ENCODE measurements at regions not wholly inside any gene's neighbourhood (a gene's known extent, or its start where the extent isn't known, plus 50 kb on each side); places are given as distances from the start of the nearest gene placed in this dataset.

- H3K27ac ChIP-seq (ENCODE audit: low read depth, low read length, severe bottlenecking), result no peak overlapping the region
- WGBS, 2 experiments (ENCODE audit: insufficient coverage in 2 of 2), result 88 to 100% methylated on average over 1 to 4 of the region's 12 CpGs
- no peak overlapping the region for H3K4me3 ChIP-seq (ENCODE audit: extremely low read depth, insufficient read depth, low read length, poor library complexity, severe bottlenecking)
Observed at GRCh38 chr11:45538363-45538762, 127.1 kb downstream of the CHST1 start.

GRCh38 chr11:45537614-45538013, 127.8 kb downstream of the CHST1 start:
- Histone ChIP-seq H3K4me1 (ENCODE audit: control insufficient read depth, insufficient read depth, low read length, poor library complexity, severe bottlenecking) (no peaks in the 10 kb centered on the region), H3K9me3 (ENCODE audit: control insufficient read depth, low read length) (no peaks in the 10 kb centered on the region), H3K27ac (ENCODE audit: low read depth, low read length, severe bottlenecking) (no peak overlapping the region), H3K36me3 (ENCODE audit: control insufficient read depth, insufficient read depth, low read length) (no peaks in the 10 kb centered on the region), H3K4me3 (ENCODE audit: extremely low read depth, insufficient read depth, low read length, poor library complexity, severe bottlenecking) (no peak overlapping the region)
- 79 to 94% methylated on average over 2 of the region's 3 CpGs for WGBS, 2 experiments (ENCODE audit: insufficient coverage in 2 of 2)

More at GRCh38 chr11:45538363-45538762, 127.1 kb downstream of the CHST1 start:
- Histone ChIP-seq H3K36me3 (ENCODE audit: control insufficient read depth, insufficient read depth, low read length) (no peaks in the 10 kb centered on the region), H3K9me3 (ENCODE audit: control insufficient read depth, low read length) (no peaks in the 10 kb centered on the region), H3K4me1 (ENCODE audit: control insufficient read depth, insufficient read depth, low read length, poor library complexity, severe bottlenecking) (no peaks in the 10 kb centered on the region)

GRCh38 chr11:45535033-45535432, 130.4 kb downstream of the CHST1 start:
- no peak overlapping the region for H3K4me3 ChIP-seq (ENCODE audit: extremely low read depth, insufficient read depth, low read length, poor library complexity, severe bottlenecking)
- WGBS, 2 experiments (ENCODE audit: insufficient coverage in 2 of 2), result 60% methylated on average over 1 of the region's 1 CpG; no CpG with 5 or more reads in 1 of the 2 experiments
- no peaks in the 10 kb centered on the region for H3K9me3 ChIP-seq (ENCODE audit: control insufficient read depth, low read length)
- no peak overlapping the region for H3K27ac ChIP-seq (ENCODE audit: low read depth, low read length, severe bottlenecking)
- no peaks in the 10 kb centered on the region for H3K36me3 ChIP-seq (ENCODE audit: control insufficient read depth, insufficient read depth, low read length)
- H3K4me1 ChIP-seq (ENCODE audit: control insufficient read depth, insufficient read depth, low read length, poor library complexity, severe bottlenecking), result no peaks in the 10 kb centered on the region

- no peak overlapping the region for H3K4me3 ChIP-seq (ENCODE audit: extremely low read depth, insufficient read depth, low read length, poor library complexity, severe bottlenecking)
- no peaks in the 10 kb centered on the region for H3K4me1 ChIP-seq (ENCODE audit: control insufficient read depth, insufficient read depth, low read length, poor library complexity, severe bottlenecking)
- no peak overlapping the region for H3K27ac ChIP-seq (ENCODE audit: low read depth, low read length, severe bottlenecking)
- 87 to 95% methylated on average over 5 of the region's 5 CpGs for WGBS, 2 experiments (ENCODE audit: insufficient coverage in 2 of 2)
- no peaks in the 10 kb centered on the region for H3K9me3 ChIP-seq (ENCODE audit: control insufficient read depth, low read length)
- H3K36me3 ChIP-seq (ENCODE audit: control insufficient read depth, insufficient read depth, low read length), result no peaks in the 10 kb centered on the region
Observed at GRCh38 chr11:45534132-45534531, 131.3 kb downstream of the CHST1 start.

DNA sequence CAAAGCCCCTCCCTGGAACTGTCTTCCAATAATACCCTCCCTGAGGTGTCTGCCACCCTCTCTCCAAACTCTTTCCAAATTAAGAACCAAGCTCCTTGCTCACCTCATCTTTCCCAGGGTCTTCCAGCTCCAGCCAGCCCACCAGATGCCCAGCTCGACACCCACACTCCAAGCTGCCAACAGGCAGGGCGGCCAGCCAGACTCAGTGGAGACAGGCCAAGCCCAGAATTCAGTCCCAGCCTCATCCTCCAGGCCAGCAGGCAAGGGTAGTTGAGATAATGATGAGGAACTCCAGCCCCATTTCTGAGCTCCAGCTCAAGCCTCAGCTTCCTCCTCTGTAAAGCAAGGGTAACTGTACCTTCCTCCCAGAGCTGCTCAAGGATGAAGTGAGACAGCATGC, 132.9 kb downstream of the CHST1 start:
- H3K36me3 ChIP-seq (ENCODE audit: control insufficient read depth, insufficient read depth, low read length), result no peaks in the 10 kb centered on the region
- H3K4me3 ChIP-seq (ENCODE audit: extremely low read depth, insufficient read depth, low read length, poor library complexity, severe bottlenecking), result no peak overlapping the region
- 80 to 100% methylated on average over 1 to 2 of the region's 2 CpGs for WGBS, 2 experiments (ENCODE audit: insufficient coverage in 2 of 2)
- H3K4me1 ChIP-seq (ENCODE audit: control insufficient read depth, insufficient read depth, low read length, poor library complexity, severe bottlenecking), result peaks cover 3% of the 10 kb centered on the region
- H3K27ac ChIP-seq (ENCODE audit: low read depth, low read length, severe bottlenecking), result no peak overlapping the region
- H3K9me3 ChIP-seq (ENCODE audit: control insufficient read depth, low read length), result no peaks in the 10 kb centered on the region

DNA sequence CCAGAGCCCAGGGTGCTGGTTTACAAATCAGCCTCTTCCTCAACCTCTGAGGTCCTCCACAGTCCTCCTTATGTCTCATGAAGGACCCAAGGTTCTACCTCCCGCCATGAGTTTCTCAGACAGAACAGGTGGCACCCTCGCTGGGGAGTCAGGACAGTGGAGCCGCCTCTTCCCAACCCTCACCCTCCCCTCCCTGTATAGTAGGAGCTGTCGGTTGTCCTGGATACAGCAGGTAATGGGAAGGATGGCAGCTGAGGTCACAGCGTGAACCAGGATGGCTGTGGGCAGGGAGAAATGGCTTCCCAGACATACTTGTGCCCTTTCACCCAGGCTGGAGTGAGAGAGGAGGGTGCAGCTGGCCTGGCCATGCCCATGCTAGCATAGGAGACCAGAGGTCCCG, 134.6 kb downstream of the CHST1 start:
- H3K9me3 ChIP-seq (ENCODE audit: control insufficient read depth, low read length), result no peaks in the 10 kb centered on the region
- WGBS, 2 experiments (ENCODE audit: insufficient coverage in 2 of 2), result 83 to 92% methylated on average over 2 of the region's 6 CpGs
- peaks cover 3% of the 10 kb centered on the region for H3K4me1 ChIP-seq (ENCODE audit: control insufficient read depth, insufficient read depth, low read length, poor library complexity, severe bottlenecking)
- no peak overlapping the region for H3K4me3 ChIP-seq (ENCODE audit: extremely low read depth, insufficient read depth, low read length, poor library complexity, severe bottlenecking)
- H3K27ac ChIP-seq (ENCODE audit: low read depth, low read length, severe bottlenecking), result no peak overlapping the region
- no peaks in the 10 kb centered on the region for H3K36me3 ChIP-seq (ENCODE audit: control insufficient read depth, insufficient read depth, low read length)

GRCh38 chr11:45530111-45530510, 135.3 kb downstream of the CHST1 start:
- H3K9me3 ChIP-seq (ENCODE audit: control insufficient read depth, low read length), result no peaks in the 10 kb centered on the region
- H3K4me1 ChIP-seq (ENCODE audit: control insufficient read depth, insufficient read depth, low read length, poor library complexity, severe bottlenecking), result peaks cover 3% of the 10 kb centered on the region
- no peak overlapping the region for H3K4me3 ChIP-seq (ENCODE audit: extremely low read depth, insufficient read depth, low read length, poor library complexity, severe bottlenecking)
- WGBS, 2 experiments (ENCODE audit: insufficient coverage in 2 of 2), result 81% methylated on average over 2 of the region's 2 CpGs
- H3K27ac ChIP-seq (ENCODE audit: low read depth, low read length, severe bottlenecking), result no peak overlapping the region
- no peaks in the 10 kb centered on the region for H3K36me3 ChIP-seq (ENCODE audit: control insufficient read depth, insufficient read depth, low read length)

DNA sequence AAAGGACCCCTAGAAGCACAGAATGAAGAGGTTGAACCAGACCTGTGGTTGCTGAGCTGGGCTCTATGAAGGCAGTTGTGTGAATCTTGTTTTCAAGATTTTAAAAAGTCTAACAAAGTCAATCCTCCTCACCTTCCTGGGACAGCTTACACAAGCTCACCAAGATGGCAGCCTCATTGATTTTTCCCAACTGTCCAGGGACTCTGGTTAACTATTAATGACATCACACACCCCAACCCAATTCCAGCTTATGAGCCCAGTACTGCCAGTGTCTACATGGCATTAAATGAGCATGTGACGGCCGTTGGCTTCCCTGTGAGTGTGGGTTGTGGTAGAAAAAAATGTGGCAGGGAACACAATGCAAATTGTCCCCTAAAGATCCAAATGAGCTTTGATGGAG, 137.0 kb downstream of the CHST1 start:
- no CpG with 5 or more reads among the region's 2 CpGs for WGBS, 2 experiments (ENCODE audit: insufficient coverage in 2 of 2)

DNA sequence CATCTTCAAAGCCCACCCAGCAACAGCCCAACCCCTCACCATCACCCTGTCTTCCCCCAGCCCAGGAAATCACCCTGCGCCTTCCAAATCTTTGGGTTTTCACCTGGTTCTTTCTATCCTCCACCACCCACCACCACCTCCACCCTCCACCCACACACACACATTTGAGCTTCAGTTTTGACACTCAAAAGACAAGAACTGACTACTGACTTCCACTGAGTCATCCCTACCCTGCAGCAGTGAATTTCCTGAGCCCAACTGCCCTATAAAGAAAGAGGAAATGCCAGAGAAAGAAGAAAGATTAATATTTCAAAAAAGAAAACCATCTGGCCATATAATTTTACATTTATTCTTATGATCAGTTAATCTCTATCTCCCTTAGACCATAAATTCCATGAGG, 137.5 kb downstream of the CHST1 start:
- no peak overlapping the region for H3K27ac ChIP-seq (ENCODE audit: low read depth, low read length, severe bottlenecking)
- WGBS, 2 experiments (ENCODE audit: insufficient coverage in 2 of 2), result 80 to 100% methylated on average over 1 of the region's 1 CpG

More for the DNA sequence above, 137.0 kb downstream of the CHST1 start:
- H3K9me3 ChIP-seq (ENCODE audit: control insufficient read depth, low read length), result no peaks in the 10 kb centered on the region
- H3K36me3 ChIP-seq (ENCODE audit: control insufficient read depth, insufficient read depth, low read length), result no peaks in the 10 kb centered on the region
- no peak overlapping the region for H3K4me3 ChIP-seq (ENCODE audit: extremely low read depth, insufficient read depth, low read length, poor library complexity, severe bottlenecking)
- no peak overlapping the region for H3K27ac ChIP-seq (ENCODE audit: low read depth, low read length, severe bottlenecking)
- H3K4me1 ChIP-seq (ENCODE audit: control insufficient read depth, insufficient read depth, low read length, poor library complexity, severe bottlenecking), result peaks cover 3% of the 10 kb centered on the region

GRCh38 chr11:45525393-45525792, 140.0 kb downstream of the CHST1 start:
- no peaks in the 10 kb centered on the region for H3K9me3 ChIP-seq (ENCODE audit: control insufficient read depth, low read length)
- no peak overlapping the region for H3K4me3 ChIP-seq (ENCODE audit: extremely low read depth, insufficient read depth, low read length, poor library complexity, severe bottlenecking)
- H3K27ac ChIP-seq (ENCODE audit: low read depth, low read length, severe bottlenecking), result no peak overlapping the region
- WGBS, 2 experiments (ENCODE audit: insufficient coverage in 2 of 2), result no CpG with 5 or more reads among the region's 3 CpGs
- H3K36me3 ChIP-seq (ENCODE audit: control insufficient read depth, insufficient read depth, low read length), result no peaks in the 10 kb centered on the region
- H3K4me1 ChIP-seq (ENCODE audit: control insufficient read depth, insufficient read depth, low read length, poor library complexity, severe bottlenecking), result peaks cover 3% of the 10 kb centered on the region

More for the DNA sequence above, 137.5 kb downstream of the CHST1 start:
- H3K4me1 ChIP-seq (ENCODE audit: control insufficient read depth, insufficient read depth, low read length, poor library complexity, severe bottlenecking), result peaks cover 3% of the 10 kb centered on the region
- H3K4me3 ChIP-seq (ENCODE audit: extremely low read depth, insufficient read depth, low read length, poor library complexity, severe bottlenecking), result no peak overlapping the region
- H3K9me3 ChIP-seq (ENCODE audit: control insufficient read depth, low read length), result no peaks in the 10 kb centered on the region
- no peaks in the 10 kb centered on the region for H3K36me3 ChIP-seq (ENCODE audit: control insufficient read depth, insufficient read depth, low read length)

DNA sequence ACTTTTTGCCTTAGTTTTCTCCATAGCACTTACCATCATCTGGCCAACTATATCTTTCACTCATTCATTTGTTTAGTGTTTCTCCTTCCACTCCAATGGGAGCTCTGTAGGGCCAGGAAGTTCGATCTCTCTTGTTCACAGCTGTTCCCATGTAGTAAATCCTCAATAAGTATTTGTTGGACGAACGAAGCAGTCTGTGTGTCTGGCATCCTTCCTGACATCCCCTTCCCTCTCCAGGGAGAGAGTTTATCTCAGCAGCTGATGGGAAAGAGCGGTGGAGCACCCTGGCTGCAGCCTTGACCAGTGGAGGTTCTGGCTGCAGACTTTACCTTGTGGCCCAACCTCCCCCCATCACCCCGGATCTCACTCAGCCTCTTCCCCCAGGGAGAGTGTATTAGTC, 141.7 kb downstream of the CHST1 start:
- H3K4me3 ChIP-seq (ENCODE audit: extremely low read depth, insufficient read depth, low read length, poor library complexity, severe bottlenecking), result no peak overlapping the region
- H3K9me3 ChIP-seq (ENCODE audit: control insufficient read depth, low read length), result no peaks in the 10 kb centered on the region
- H3K36me3 ChIP-seq (ENCODE audit: control insufficient read depth, insufficient read depth, low read length), result no peaks in the 10 kb centered on the region
- H3K27ac ChIP-seq (ENCODE audit: low read depth, low read length, severe bottlenecking), result no peak overlapping the region
- WGBS, 2 experiments (ENCODE audit: insufficient coverage in 2 of 2), result 84 to 100% methylated on average over 2 to 4 of the region's 5 CpGs
- H3K4me1 ChIP-seq (ENCODE audit: control insufficient read depth, insufficient read depth, low read length, poor library complexity, severe bottlenecking), result peaks cover 3% of the 10 kb centered on the region
